T-helper 1 cell (primary cell): ENCODE measurements at regions not wholly inside any gene's neighbourhood (a gene's known extent, or its start where the extent isn't known, plus 50 kb on each side); places are given as distances from the start of the nearest gene placed in this dataset.
"Not testable (repeated sequence)": the region's sequence is repeated elsewhere in the genome, so short reads cannot be mapped to it uniquely, and the experiment has no call there.

ENCODE experiments used
- DNase-seq, 5 donors: peaks; one replicate each; pipeline ENCODE4 v3.0.0-alpha.2; 2012 to 2020

GRCh38 chr5:92760550-92760949, 820.5 kb downstream of the NR2F1-AS1 start:
- no peak for DNase-seq

- no peak for DNase-seq
Measured at GRCh38 chr5:92758552-92758951, 822.5 kb downstream of the NR2F1-AS1 start.

GRCh38 chr5:92749943-92750342, 831.1 kb downstream of the NR2F1-AS1 start:
- no peak for DNase-seq

GRCh38 chr5:92748072-92748676, 832.8 kb downstream of the NR2F1-AS1 start:
- no peak for DNase-seq

- no peak for DNase-seq
Measured at GRCh38 chr5:92741906-92742305, 839.1 kb downstream of the NR2F1-AS1 start.

- DNase-seq = no peak
Measured at GRCh38 chr5:92734211-92734940, 846.6 kb downstream of the NR2F1-AS1 start.

- no peak for DNase-seq
Measured at GRCh38 chr5:92730486-92730885, 850.5 kb downstream of the NR2F1-AS1 start.

- DNase-seq = no peak
Measured at GRCh38 chr5:92729088-92729487, 851.9 kb downstream of the NR2F1-AS1 start.

GRCh38 chr5:92715946-92716520, 865.0 kb downstream of the NR2F1-AS1 start:
- no peak for DNase-seq

- no peak for DNase-seq
Measured at GRCh38 chr5:92713826-92714225, 867.2 kb downstream of the NR2F1-AS1 start.

- no peak for DNase-seq
Measured at GRCh38 chr5:92713335-92713743, 867.7 kb downstream of the NR2F1-AS1 start.

- DNase-seq = no peak
Measured at GRCh38 chr5:92711956-92712355, 869.1 kb downstream of the NR2F1-AS1 start.

GRCh38 chr5:92704590-92704989, 876.4 kb downstream of the NR2F1-AS1 start:
- DNase-seq = no peak

GRCh38 chr5:92703976-92704375, 877.0 kb downstream of the NR2F1-AS1 start:
- no peak for DNase-seq

- DNase-seq = no peak
Measured at GRCh38 chr5:92695123-92696003, 885.7 kb downstream of the NR2F1-AS1 start.

- DNase-seq = no peak
Measured at GRCh38 chr5:92694067-92694466, 887.0 kb downstream of the NR2F1-AS1 start.

GRCh38 chr5:92691955-92692354, 889.1 kb downstream of the NR2F1-AS1 start:
- not testable (repeated sequence) for DNase-seq

GRCh38 chr5:92687821-92688722, 892.9 kb downstream of the NR2F1-AS1 start:
- DNase-seq = no peak

GRCh38 chr5:92678640-92679039, 902.4 kb downstream of the NR2F1-AS1 start:
- DNase-seq = no peak

- DNase-seq = no peak
Measured at GRCh38 chr5:92676215-92677165, 904.5 kb downstream of the NR2F1-AS1 start.

GRCh38 chr5:92674321-92674720, 906.7 kb downstream of the NR2F1-AS1 start:
- DNase-seq = no peak
